PC-3 (cell line): ENCODE measurements at regions not wholly inside any gene's neighbourhood (a gene's known extent, or its start where the extent isn't known, plus 50 kb on each side); places are given as distances from the start of the nearest gene placed in this dataset.

Experiments
- ATAC-seq: fragments of 200-7000 bp; cut with Tn5 transposase; 2 replicates; pipeline ENCODE4 v1.9.1; 2020; ENCODE audit warnings: mild to moderate bottlenecking, moderate library complexity
- BruUV-seq: library from RNA; stranded (reverse); fragments of 400-500 nt; replicated peaks from 2 replicates; lab custom pipeline; 2021; lab: Mats Ljungman, UMichigan
- CTCF ChIA-PET: fragments of 300-600 bp; sonication (Branson Sonifier 250); formaldehyde crosslinking; loops from one replicate; lab custom pipeline; 2022; ENCODE audit warnings: antibody characterized with exemption; lab: Charles Lee
- POLR2A ChIA-PET: fragments of 300-600 bp; sonication (Branson Sonifier 250); formaldehyde crosslinking; loops from one replicate; lab custom pipeline; 2022; ENCODE audit warnings: antibody characterized with exemption; ENCODE audit not compliant: unreplicated experiment; lab: Charles Lee
- DNase-seq: peaks from one replicate; pipeline ENCODE4 v3.0.0-alpha.2; 2015
- H2AFZ ChIP-seq: fragments of 300-600 bp; sonication (generic); 2 replicates; pipeline ENCODE4 v1.6.0; 2016; ENCODE audit warnings: antibody characterized with exemption, low read length
- H3F3A ChIP-seq: fragments of 300-600 bp; sonication (generic); one replicate; pipeline ENCODE4 v1.6.0; 2017; ENCODE audit warnings: antibody characterized with exemption, low read length, control low read depth, mild to moderate bottlenecking; ENCODE audit not compliant: unreplicated experiment
- H3K27ac ChIP-seq: fragments of 300-600 bp; sonication (generic); 2 replicates; pipeline ENCODE4 v1.5.1; 2016; ENCODE audit warnings: mild to moderate bottlenecking, low read length
- H3K27me3 ChIP-seq: fragments of 300-600 bp; sonication (generic); 2 replicates; pipeline ENCODE4 v1.6.1; 2016; ENCODE audit warnings: low read length, mixed read lengths
- H3K36me3 ChIP-seq: fragments of 300-600 bp; sonication (generic); 2 replicates; pipeline ENCODE4 v1.6.1; 2016; ENCODE audit warnings: low read depth, mixed run types, low read length, mixed read lengths
- H3K4me1 ChIP-seq: fragments of 300-600 bp; sonication (generic); 2 replicates; pipeline ENCODE4 v1.5.1; 2016; ENCODE audit warnings: low read length; ENCODE audit not compliant: insufficient read depth
- H3K4me2 ChIP-seq: fragments of 300-600 bp; sonication (generic); 2 replicates; pipeline ENCODE4 v1.6.0; 2016; ENCODE audit warnings: low read length
- H3K4me3 ChIP-seq: fragments of 300-600 bp; sonication (generic); 2 replicates; pipeline ENCODE4 v1.5.1; 2016; ENCODE audit warnings: mild to moderate bottlenecking, low read length, mixed read lengths
- H3K79me2 ChIP-seq: fragments of 300-600 bp; sonication (generic); 2 replicates; pipeline ENCODE4 v1.6.1; 2017; ENCODE audit warnings: low read length, mixed read lengths
- H3K9ac ChIP-seq: fragments of 300-600 bp; sonication (generic); 2 replicates; pipeline ENCODE4 v1.6.0; 2016; ENCODE audit warnings: mild to moderate bottlenecking, low read length
- H3K9me2 ChIP-seq: fragments of 300-600 bp; sonication (generic); replicated peaks from 2 replicates; pipeline ENCODE4 v1.6.1; 2016; ENCODE audit warnings: mixed run types, low read length, mixed read lengths
- H3K9me3 ChIP-seq: fragments of 300-600 bp; sonication (generic); 2 replicates; pipeline ENCODE4 v1.6.1; 2016; ENCODE audit warnings: low read length, mixed read lengths
- H4K20me1 ChIP-seq: fragments of 300-600 bp; sonication (generic); 2 replicates; pipeline ENCODE4 v1.6.1; 2016; ENCODE audit warnings: low read length, mixed read lengths
- EZH2 ChIP-seq: fragments of 300-600 bp; sonication (generic); IDR thresholded peaks from one replicate; pipeline ENCODE4 v1.6.1; 2017; ENCODE audit warnings: antibody characterized with exemption, mild to moderate bottlenecking, low read length; ENCODE audit not compliant: unreplicated experiment
- EZH2phosphoT487 ChIP-seq: fragments of 300-600 bp; sonication (generic); IDR thresholded peaks from 2 replicates; pipeline ENCODE4 v1.6.1; 2018; ENCODE audit warnings: mild to moderate bottlenecking, antibody characterized with exemption, low read length, borderline replicate concordance
- intact Hi-C: fragments of 100-400 bp; cut with micrococcal nuclease; formaldehyde crosslinking; loops from 2 replicates; pipeline ENCODE4 v1.9.0; 2023
- TF ChIP-seq, protein P1 (sequence below): fragments of 300-600 bp; sonication (generic); conservative IDR thresholded peaks from 2 replicates; pipeline ENCODE4 v1.5.1; 2017; ENCODE audit warnings: antibody characterized with exemption, low read depth, mild to moderate bottlenecking, low read length

DNA sequence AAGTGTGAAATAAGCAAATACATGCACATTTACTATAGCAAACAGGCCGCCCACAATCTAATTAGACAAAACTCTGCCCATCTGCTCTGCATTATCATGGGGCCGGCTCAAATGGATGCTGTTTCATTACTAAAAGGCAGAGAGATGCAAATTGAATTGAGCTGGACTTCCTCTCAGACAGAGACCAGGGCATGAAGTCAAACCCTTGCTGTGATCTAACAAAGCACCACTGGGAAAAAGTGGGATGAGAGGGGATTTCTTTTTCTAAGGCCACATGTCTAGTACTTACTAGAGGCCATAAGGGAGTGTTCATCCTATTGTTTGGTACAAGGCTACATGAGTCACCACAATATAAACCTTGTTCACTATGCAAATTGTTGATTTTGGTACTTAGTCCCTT lies 614.7 kb downstream of the ISL1 start:
- Histone ChIP-seq H4K20me1 (no peaks in the 10 kb centered on the region), H3K27ac (no peak overlapping the region), H3K9ac (no peak overlapping the region), H3K4me1 (0 out of 2 replicates have a peak, but pooled peaks cover 3% of the 10 kb centered on the region), H3K4me2 (no peak overlapping the region), H3F3A (no peaks in the 10 kb centered on the region), H3K4me3 (no peak overlapping the region), H3K9me2 (no peaks in the 10 kb centered on the region), H3K27me3 (no peaks in the 10 kb centered on the region), H2AFZ (no peak overlapping the region), H3K9me3 (no peaks in the 10 kb centered on the region), H3K36me3 (no peaks in the 10 kb centered on the region), H3K79me2 (no peaks in the 10 kb centered on the region)
- POLR2A ChIA-PET, result interaction anchor here (0.6 kb wide), 1 partner anchor 1732 kb away, joined by 4 read pairs; no protein-coding TSS in a partner anchor
- DNase-seq, result peak; percentile 24
- ATAC-seq, result peak; percentile 79
- CTCF ChIA-PET, result no interaction called here
- intact Hi-C loops, result no loop called here
- TF ChIP-seq EZH2, result no peak
- TF ChIP-seq, protein P1, sequence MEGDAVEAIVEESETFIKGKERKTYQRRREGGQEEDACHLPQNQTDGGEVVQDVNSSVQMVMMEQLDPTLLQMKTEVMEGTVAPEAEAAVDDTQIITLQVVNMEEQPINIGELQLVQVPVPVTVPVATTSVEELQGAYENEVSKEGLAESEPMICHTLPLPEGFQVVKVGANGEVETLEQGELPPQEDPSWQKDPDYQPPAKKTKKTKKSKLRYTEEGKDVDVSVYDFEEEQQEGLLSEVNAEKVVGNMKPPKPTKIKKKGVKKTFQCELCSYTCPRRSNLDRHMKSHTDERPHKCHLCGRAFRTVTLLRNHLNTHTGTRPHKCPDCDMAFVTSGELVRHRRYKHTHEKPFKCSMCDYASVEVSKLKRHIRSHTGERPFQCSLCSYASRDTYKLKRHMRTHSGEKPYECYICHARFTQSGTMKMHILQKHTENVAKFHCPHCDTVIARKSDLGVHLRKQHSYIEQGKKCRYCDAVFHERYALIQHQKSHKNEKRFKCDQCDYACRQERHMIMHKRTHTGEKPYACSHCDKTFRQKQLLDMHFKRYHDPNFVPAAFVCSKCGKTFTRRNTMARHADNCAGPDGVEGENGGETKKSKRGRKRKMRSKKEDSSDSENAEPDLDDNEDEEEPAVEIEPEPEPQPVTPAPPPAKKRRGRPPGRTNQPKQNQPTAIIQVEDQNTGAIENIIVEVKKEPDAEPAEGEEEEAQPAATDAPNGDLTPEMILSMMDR, result no peak
- TF ChIP-seq EZH2phosphoT487, result no peak
- no TSS peak for BruUV-seq

DNA sequence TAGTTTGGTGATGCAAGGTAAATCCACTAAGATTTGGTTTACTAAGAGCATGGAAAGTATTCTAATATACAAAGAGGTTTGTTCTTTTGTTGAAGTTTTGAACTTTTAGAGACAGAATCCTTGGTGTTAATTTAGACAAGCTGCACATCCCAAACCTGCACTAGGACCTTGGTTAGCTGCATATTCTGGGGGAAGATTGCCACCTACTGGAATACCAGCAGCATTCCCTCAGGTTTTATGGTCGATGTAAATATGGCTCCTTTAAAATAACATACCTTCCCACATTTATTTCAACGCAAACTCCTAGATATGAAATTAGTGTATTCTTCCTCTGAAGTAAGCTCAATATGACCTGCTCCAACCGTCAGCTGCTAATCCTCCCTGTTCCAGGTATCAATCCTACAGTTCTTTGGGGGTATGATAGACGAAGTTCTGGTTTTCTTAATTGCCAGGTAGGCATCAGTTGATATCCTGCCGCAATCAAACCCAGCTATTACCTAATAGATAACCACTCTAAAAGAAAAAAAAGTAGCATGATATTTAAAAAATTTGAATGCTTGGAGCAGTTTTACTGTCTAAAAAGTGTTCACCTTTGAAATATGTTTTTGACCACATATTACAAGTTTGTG lies 624.1 kb downstream of the ISL1 start:
- no peak overlapping the region for H3K27ac ChIP-seq
- TF ChIP-seq, protein P1, result peak; percentile 81
- no peak for TF ChIP-seq EZH2
- POLR2A ChIA-PET, result no interaction called here
- no peaks in the 10 kb centered on the region for H3K27me3 ChIP-seq
- ATAC-seq (peak; percentile 76), DNase-seq (peak; percentile 51)
- no peaks in the 10 kb centered on the region for H4K20me1 ChIP-seq
- CTCF ChIA-PET, result interaction anchor here (0.6 kb wide), 1 partner anchor 489 kb away, joined by 3 read pairs; no protein-coding TSS in a partner anchor
- peak overlapping the region; percentile 67 for H2AFZ ChIP-seq
- no peak overlapping the region for H3K4me3 ChIP-seq
- no peaks in the 10 kb centered on the region for H3K36me3 ChIP-seq
- H3K9me3 ChIP-seq, result no peaks in the 10 kb centered on the region
- intact Hi-C loops, result loop anchor here (1.0 to 2.0 kb wide), 5 partner anchors 47 to 1048 kb away; no protein-coding TSS in a partner anchor
- H3K9ac ChIP-seq, result no peak overlapping the region
- no TSS peak for BruUV-seq
- no peaks in the 10 kb centered on the region for H3K9me2 ChIP-seq
- peak overlapping the region; percentile 44; the same call in 1 of the 2 replicates for H3K4me2 ChIP-seq
- H3K79me2 ChIP-seq, result no peaks in the 10 kb centered on the region
- no peaks in the 10 kb centered on the region for H3K4me1 ChIP-seq
- H3F3A ChIP-seq, result no peaks in the 10 kb centered on the region

DNA sequence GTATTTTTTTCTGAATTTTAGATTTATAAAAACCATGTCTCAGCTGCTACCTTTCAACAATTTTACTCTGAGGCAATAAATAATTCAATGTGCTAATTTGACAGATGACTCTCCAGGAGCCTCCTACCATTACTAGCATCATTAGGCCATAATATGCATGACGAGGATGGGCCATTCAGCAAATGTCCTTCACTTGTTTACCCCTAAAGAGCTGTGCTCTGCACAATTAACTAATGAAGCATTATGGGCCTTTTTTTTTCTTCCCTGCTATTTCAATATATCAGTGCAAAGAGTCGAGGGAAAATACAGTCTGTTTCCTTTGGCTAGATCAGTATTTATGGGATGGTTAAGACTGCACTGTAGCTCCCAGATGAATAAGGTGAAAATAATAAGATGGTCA lies 627.2 kb downstream of the ISL1 start:
- no peaks in the 10 kb centered on the region for H3F3A ChIP-seq

More for the DNA sequence above, 627.2 kb downstream of the ISL1 start:
- H3K4me2 ChIP-seq, result no peak overlapping the region
- TF ChIP-seq EZH2phosphoT487 (no peak), EZH2 (no peak)
- TF ChIP-seq, protein P1, result no peak
- no peaks in the 10 kb centered on the region for H3K36me3 ChIP-seq
- ATAC-seq, result no peak
- BruUV-seq, result no TSS peak
- POLR2A ChIA-PET, result no interaction called here
- H3K27ac ChIP-seq, result no peak overlapping the region
- no peaks in the 10 kb centered on the region for H3K4me1 ChIP-seq
- DNase-seq, result no peak
- H4K20me1 ChIP-seq, result no peaks in the 10 kb centered on the region
- intact Hi-C loops, result no loop called here
- no peak overlapping the region for H2AFZ ChIP-seq
- H3K9ac ChIP-seq, result no peak overlapping the region
- H3K79me2 ChIP-seq, result no peaks in the 10 kb centered on the region
- no peak overlapping the region for H3K4me3 ChIP-seq
- H3K9me3 ChIP-seq, result no peaks in the 10 kb centered on the region
- no peaks in the 10 kb centered on the region for H3K27me3 ChIP-seq
- CTCF ChIA-PET, result no interaction called here
- H3K9me2 ChIP-seq, result no peaks in the 10 kb centered on the region
